D721Med (cell line): ENCODE measurements at regions not wholly inside any gene's neighbourhood (a gene's known extent, or its start where the extent isn't known, plus 50 kb on each side); places are given as distances from the start of the nearest gene placed in this dataset.

Experiments
- DNase-seq: peaks from one replicate; pipeline ENCODE4 v3.0.0; 2011; ENCODE audit warnings: low spot score; ENCODE audit not compliant: insufficient read length
- FAIRE-seq: peaks from 2 replicates; lab custom pipeline; 2011; peaks lifted over from hg19 to GRCh38; lab: Jason Lieb, UNC
- TF ChIP-seq, protein P1 (sequence below): IDR thresholded peaks from 2 replicates; pipeline ENCODE4 v1.5.1; 2012; ENCODE audit warnings: mild to moderate bottlenecking, control low read depth; ENCODE audit not compliant: insufficient read depth; ENCODE audit errors: missing control alignments

DNA sequence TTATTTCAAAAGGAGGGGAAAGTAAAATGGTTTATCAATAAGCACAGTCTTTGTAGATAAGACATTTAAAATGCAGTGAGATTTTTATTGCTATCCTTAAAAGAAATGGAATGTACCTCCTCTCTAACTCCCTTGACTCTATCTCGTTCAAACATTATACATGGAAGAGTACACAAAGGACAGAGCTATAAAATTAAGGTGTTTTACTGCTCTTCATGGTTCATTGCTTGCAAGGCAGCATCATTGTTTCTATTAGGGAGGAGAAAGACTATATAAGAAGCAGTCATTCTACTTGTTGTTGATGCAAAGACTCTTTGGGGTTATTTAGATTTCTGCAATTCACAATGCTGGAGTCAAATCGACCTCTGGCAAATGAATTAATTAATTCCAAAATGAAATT, 380.2 kb upstream of the NDST3 start:
- DNase-seq (no peak), FAIRE-seq (no peak)
- TF ChIP-seq, protein P1, sequence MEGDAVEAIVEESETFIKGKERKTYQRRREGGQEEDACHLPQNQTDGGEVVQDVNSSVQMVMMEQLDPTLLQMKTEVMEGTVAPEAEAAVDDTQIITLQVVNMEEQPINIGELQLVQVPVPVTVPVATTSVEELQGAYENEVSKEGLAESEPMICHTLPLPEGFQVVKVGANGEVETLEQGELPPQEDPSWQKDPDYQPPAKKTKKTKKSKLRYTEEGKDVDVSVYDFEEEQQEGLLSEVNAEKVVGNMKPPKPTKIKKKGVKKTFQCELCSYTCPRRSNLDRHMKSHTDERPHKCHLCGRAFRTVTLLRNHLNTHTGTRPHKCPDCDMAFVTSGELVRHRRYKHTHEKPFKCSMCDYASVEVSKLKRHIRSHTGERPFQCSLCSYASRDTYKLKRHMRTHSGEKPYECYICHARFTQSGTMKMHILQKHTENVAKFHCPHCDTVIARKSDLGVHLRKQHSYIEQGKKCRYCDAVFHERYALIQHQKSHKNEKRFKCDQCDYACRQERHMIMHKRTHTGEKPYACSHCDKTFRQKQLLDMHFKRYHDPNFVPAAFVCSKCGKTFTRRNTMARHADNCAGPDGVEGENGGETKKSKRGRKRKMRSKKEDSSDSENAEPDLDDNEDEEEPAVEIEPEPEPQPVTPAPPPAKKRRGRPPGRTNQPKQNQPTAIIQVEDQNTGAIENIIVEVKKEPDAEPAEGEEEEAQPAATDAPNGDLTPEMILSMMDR: no peak

DNA sequence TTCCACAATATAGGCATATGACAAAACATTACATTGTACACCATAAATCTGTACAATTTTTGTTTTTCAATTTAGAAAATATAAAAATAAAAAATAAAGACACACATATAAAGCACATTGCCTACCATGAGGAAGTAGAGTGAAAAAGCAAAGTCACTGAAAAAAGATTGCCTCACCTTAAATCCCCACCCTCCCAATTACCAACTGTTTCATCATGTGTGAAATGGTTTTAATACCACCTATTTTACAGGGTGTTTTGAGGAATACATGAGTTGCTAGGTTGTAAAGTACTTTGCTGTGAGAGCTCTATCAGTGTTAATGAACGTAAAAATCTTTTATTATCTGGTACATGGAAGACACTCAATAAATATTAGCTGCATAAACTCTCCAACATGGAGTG, 373.6 kb upstream of the NDST3 start:
- no peak for FAIRE-seq
- TF ChIP-seq, protein P1: no peak
- DNase-seq: no peak

DNA sequence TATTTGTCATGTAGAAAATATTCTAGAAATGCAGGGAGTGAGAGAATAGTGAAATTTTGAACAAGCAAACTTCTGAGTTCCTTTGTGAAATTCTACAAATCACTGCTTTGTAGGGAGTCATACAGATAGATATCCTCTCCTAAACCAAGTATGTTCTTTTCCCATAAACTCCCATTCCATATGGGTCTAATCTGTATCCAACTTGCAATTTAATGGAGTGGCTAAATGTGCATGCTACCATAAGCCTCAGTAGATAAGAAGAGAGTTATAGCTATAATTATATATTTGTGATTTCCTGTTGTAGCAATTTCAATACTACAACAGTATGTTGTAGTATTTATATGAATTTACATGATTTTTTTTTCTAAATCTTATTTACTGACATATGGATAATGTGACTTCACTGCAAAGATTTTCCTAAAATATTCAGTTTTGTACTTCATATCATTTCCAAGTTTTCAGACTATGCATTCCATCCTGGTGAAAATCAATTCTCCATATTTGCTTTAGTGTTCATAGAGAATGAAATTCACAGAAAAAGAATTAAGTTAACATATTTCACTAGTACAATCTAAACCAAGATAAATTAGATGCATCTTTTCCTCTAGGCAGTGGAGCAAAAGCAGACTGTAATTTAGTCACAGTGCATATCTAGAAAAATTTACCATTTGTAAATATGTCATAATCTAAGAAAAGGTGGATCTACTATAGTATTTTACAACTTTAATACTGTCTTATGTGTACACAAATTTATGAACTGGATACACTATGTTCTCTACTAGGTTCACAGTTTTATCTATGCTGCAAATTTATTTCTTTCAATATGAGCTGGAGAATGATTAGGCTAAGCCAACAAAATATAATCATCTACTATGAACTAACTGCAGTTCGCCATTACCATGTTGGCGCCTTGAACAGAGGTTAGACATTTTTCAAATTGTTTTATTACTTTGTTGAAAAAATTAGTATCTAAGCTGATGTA, 372.9 kb upstream of the NDST3 start:
- TF ChIP-seq, protein P1: no peak
- no peak for DNase-seq
- no peak for FAIRE-seq

DNA sequence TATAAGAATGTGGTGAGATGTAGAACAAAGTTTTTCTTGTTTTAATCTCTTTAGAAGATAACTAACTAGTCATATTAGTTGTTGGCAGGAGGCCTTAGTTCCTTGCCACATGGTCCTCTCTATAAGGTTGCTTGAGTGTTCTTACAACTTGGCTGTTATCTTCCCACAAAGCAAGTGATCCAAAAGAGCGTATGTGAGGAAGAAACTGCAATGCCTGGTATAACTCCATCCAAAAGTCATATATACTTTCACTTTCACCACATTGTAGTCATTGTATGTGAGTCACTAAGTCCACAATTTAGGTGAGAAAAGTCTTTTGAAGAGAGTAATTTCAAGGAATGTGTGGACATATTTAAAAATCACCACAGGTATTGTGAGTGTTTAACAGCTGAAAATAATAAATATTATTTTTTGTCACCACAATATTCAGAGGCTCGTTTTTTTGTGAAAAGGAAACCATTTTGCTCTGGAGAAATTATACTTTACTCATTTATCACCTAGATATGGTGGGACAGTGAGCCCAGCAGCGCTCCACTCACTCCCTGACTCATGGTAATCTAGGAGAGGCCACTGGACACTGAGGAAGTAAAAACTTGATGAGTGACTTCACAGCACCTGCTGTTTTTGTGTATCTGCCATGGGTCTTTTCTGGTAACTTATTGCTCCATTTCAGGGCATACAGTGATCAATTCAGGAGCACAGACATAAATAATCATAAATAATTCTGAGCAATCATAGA, 369.4 kb upstream of the NDST3 start:
- TF ChIP-seq, protein P1: no peak
- DNase-seq (no peak), FAIRE-seq (no peak)

DNA sequence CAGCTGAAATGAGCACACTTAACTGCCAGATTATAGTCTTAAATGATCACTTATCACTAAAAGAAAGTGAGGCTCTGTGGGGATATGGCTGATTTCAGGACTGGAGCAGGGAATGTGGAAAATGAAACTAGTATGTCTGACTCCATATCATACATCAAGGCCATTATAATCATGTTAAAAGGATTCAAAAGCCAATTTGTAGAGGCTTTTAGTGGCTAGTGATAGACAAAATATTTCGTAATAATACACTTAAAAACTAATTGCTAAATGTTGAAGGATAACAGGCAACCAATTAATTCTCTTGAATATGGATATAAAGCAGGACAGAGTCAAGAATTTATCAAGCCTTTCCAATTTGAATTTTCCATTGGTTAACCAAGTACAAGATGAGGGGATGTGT, 358.1 kb upstream of the NDST3 start:
- TF ChIP-seq, protein P1: no peak
- FAIRE-seq (no peak), DNase-seq (no peak)

DNA sequence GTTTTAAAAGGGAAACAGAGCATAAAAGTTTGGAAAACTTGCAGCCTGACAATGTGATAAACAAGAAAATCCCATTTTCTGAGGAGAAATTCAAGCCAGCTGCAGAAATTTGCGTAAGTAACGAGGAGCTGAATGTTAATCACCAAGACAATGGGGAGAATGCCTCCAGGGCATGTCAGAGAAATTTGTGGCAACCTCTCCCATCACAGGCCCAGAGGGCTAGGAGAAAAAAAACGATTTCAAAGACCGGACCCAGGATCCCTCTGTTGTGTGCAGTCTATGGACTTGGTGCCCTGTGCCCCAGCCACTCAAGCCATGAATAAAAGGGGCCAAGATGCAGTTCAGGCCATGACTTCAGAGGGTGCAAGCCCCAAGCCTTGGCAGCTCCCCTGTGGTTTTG, 355.4 kb upstream of the NDST3 start:
- TF ChIP-seq, protein P1: no peak
- no peak for FAIRE-seq
- no peak for DNase-seq
